HT-29 (cell line): ENCODE measurements at regions not wholly inside any gene's neighbourhood (a gene's known extent, or its start where the extent isn't known, plus 50 kb on each side); places are given as distances from the start of the nearest gene placed in this dataset.

Experiments
- DNase-seq: peaks from one replicate; pipeline ENCODE4 v3.0.0-alpha.2; 2015; ENCODE audit warnings: low spot score

- no peak for DNase-seq
Measured at GRCh38 chr4:178275671-178276360, 833.6 kb upstream of the AGA start.

- DNase-seq, result no peak
Measured at GRCh38 chr4:178280362-178280761, 838.1 kb upstream of the AGA start.

GRCh38 chr4:178288462-178288861 lies 846.2 kb upstream of the AGA start:
- no peak for DNase-seq

GRCh38 chr4:178293601-178294000 lies 851.4 kb upstream of the AGA start:
- DNase-seq, result no peak

- no peak for DNase-seq
Measured at GRCh38 chr4:178296669-178297068, 854.4 kb upstream of the AGA start.

GRCh38 chr4:178306565-178306964 lies 864.3 kb upstream of the AGA start:
- no peak for DNase-seq

- DNase-seq, result no peak
Measured at GRCh38 chr4:178309890-178310289, 867.7 kb upstream of the AGA start.

- DNase-seq, result peak; percentile 45
Measured at GRCh38 chr4:178311997-178312396, 869.8 kb upstream of the AGA start.

GRCh38 chr4:178314287-178314686 lies 872.0 kb upstream of the AGA start:
- no peak for DNase-seq

- DNase-seq, result no peak
Measured at GRCh38 chr4:178316211-178316610, 874.0 kb upstream of the AGA start.

- no peak for DNase-seq
Measured at GRCh38 chr4:178320003-178320402, 877.8 kb upstream of the AGA start.

- DNase-seq, result no peak
Measured at GRCh38 chr4:178322524-178323183, 880.4 kb upstream of the AGA start.

- no peak for DNase-seq
Measured at GRCh38 chr4:178329226-178329872, 887.1 kb upstream of the AGA start.

GRCh38 chr4:178333355-178333754 lies 891.1 kb upstream of the AGA start:
- no peak for DNase-seq

GRCh38 chr4:178339769-178340168 lies 897.5 kb upstream of the AGA start:
- no peak for DNase-seq

GRCh38 chr4:178340468-178340867 lies 898.2 kb upstream of the AGA start:
- DNase-seq, result no peak

GRCh38 chr4:178344096-178344495 lies 901.9 kb upstream of the AGA start:
- no peak for DNase-seq

- no peak for DNase-seq
Measured at GRCh38 chr4:178347111-178347510, 904.9 kb upstream of the AGA start.

- no peak for DNase-seq
Measured at GRCh38 chr4:178349601-178350000, 907.4 kb upstream of the AGA start.

GRCh38 chr4:178351185-178351584 lies 908.9 kb upstream of the AGA start:
- DNase-seq, result no peak

GRCh38 chr4:178356725-178357124 lies 914.5 kb upstream of the AGA start:
- no peak for DNase-seq

- DNase-seq, result no peak
Measured at GRCh38 chr4:178385481-178385880, 943.2 kb upstream of the AGA start.

- no peak for DNase-seq
Measured at GRCh38 chr4:178387756-178388155, 945.5 kb upstream of the AGA start.
